ENCODE measurements at regions not wholly inside any gene's neighbourhood (a gene's known extent, or its start where the extent isn't known, plus 50 kb on each side); places are given as distances from the start of the nearest gene placed in this dataset.

DNA sequence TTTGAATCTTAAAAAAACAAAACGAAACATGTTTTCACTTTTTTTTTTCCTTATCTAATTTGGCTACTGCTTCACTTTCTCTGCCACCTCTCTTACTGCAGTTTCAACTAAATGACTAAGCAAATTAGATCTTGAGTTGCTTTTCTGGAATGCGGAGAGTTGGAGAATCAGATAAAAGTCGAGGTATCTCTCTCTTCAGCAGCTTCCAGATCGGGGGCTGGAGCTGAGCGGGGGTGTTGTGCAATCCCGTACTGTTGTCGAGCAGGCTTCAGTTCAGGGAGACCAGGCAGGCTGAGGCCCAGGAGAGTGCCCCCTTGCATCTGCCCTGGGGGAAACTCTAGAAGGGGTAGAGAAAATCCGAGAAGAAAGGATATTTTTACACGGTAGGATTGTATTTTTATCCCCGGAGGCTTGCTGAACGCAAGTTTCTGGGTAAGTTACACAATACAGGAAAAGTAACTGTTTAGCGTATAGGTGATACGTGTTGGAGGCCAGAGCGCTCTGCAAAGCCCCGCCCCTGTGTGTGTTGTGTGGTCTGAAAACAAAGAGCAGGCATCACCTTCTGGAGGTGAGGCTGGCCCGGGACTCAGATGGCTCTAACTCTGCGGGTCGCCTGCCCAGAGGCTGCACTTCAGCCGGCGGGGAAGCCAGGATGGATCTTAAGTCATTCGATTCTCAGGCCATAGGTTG, 116.6 kb downstream of the KLF6 start:
- Histone ChIP-seq H3K27ac (peak overlapping the region in 1 of 12 donors; percentile 79), H3K4me1 (peaks cover 0 to 33% (median 0%) of the 10 kb centered on the region in 12 donors), H3K4me3 (peak overlapping the region in 2 of 12 donors; percentile 4 to 42), H3K27me3 (no peaks in the 10 kb centered on the region), H3K9me3 (no peaks in the 10 kb centered on the region), H3K36me3 (no peaks in the 10 kb centered on the region)
- 66 to 75% (median 74%) methylated on average over 21 of the region's 21 CpGs for WGBS, 4 donors
- TF ChIP-seq POLR2A (IDR thresholded peaks at IDR 0.05): no peak
- TF ChIP-seq, protein P1, sequence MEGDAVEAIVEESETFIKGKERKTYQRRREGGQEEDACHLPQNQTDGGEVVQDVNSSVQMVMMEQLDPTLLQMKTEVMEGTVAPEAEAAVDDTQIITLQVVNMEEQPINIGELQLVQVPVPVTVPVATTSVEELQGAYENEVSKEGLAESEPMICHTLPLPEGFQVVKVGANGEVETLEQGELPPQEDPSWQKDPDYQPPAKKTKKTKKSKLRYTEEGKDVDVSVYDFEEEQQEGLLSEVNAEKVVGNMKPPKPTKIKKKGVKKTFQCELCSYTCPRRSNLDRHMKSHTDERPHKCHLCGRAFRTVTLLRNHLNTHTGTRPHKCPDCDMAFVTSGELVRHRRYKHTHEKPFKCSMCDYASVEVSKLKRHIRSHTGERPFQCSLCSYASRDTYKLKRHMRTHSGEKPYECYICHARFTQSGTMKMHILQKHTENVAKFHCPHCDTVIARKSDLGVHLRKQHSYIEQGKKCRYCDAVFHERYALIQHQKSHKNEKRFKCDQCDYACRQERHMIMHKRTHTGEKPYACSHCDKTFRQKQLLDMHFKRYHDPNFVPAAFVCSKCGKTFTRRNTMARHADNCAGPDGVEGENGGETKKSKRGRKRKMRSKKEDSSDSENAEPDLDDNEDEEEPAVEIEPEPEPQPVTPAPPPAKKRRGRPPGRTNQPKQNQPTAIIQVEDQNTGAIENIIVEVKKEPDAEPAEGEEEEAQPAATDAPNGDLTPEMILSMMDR (IDR thresholded peaks at IDR 0.05): no peak
- ATAC-seq (peak in 3 of 4 donors; percentile 39 to 52 (median 46)), DNase-seq (no peak)
- intact Hi-C loops (cut with DNase I): no loop called here

DNA sequence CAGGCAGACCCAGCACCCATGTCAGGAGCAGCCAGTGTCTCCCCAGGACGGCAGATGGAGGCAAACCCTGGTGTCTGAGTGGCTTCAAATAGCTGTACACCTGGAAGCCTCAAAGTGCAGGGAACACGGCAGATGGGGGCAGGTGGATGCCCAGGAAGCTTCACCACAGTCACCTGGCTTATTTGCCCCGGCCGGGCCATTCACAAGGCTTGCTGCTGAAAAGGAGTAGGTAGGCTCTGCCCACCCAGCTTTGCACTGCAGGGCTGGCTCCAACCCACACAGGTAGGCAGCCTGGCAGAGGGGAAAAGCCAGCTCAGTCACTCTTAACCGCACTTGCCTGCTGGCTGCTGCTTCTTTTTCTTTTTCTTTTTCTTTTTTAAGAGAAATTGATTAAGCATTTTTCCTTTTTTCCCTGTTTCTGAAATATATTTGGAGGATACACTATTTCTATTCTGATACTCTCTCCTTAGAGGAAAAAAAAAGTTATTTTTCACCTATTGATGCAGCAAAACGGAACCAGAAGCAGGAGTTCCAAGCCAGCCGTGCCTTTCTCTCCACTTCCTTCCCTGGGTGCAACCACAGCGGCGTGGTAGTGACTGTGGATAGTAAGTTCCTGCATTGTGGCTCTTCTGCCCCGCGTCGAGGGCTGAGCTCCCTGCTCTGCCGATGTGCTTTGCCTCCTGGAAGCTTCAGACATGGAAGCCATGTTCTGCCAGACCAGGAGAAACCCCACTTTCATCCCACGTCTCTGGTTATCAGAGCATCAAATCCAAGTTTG, 118.3 kb downstream of the KLF6 start:
- Histone ChIP-seq H3K4me3 (no peak overlapping the region), H3K9me3 (no peaks in the 10 kb centered on the region), H3K36me3 (no peaks in the 10 kb centered on the region), H3K27me3 (no peaks in the 10 kb centered on the region), H3K27ac (peak overlapping the region in 1 of 12 donors; percentile 35), H3K4me1 (peaks cover 0 to 33% (median 0%) of the 10 kb centered on the region in 12 donors)
- TF ChIP-seq, protein P1 (IDR thresholded peaks at IDR 0.05): no peak
- no peak for TF ChIP-seq POLR2A (IDR thresholded peaks at IDR 0.05)
- ATAC-seq (peak in 1 of 4 donors; percentile 46), DNase-seq (peak in 2 of 5 donors; percentile 33 to 54)
- WGBS, 4 donors: 76 to 90% (median 81%) methylated on average over 14 of the region's 14 CpGs
- intact Hi-C loops (cut with DNase I): no loop called here

DNA sequence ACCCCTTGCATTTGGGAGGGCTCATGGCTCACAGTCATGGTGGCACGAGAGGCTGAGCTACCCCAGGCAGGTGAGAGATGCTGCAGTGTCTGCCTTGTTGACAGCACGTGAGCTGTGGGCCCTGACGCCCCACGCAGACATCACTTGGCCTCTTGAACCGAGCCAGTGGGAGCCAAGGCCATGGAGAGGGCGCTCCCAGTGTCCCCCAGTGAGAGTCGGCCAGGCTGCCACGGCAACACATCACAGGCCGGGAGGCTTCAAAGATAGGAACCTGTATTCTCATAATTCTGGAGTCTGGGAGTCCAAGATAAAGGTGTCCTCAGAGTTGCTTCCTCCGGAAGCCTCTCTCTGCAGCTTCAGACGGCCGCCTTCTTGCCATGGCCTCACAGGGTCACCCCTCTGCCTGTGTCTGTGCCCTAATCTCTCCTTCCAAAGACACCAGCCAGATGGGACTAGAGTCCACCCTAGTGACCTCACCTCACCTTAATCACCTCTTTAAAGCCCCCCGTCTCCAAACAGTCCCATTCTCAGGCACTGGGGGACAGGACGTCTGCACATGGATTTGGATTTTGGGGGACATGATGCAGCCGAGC, 119.6 kb downstream of the KLF6 start:
- ATAC-seq (no peak), DNase-seq (no peak)
- WGBS, 4 donors: 79 to 91% (median 88%) methylated on average over 12 to 15 of the region's 15 CpGs
- Histone ChIP-seq H3K36me3 (no peaks in the 10 kb centered on the region), H3K27me3 (no peaks in the 10 kb centered on the region), H3K9me3 (peaks cover 0 to 6% (median 0%) of the 10 kb centered on the region in 12 donors), H3K4me3 (no peak overlapping the region), H3K4me1 (peaks cover 0 to 28% (median 0%) of the 10 kb centered on the region in 12 donors), H3K27ac (no peak overlapping the region)
- TF ChIP-seq POLR2A (IDR thresholded peaks at IDR 0.05): no peak
- TF ChIP-seq, protein P1 (IDR thresholded peaks at IDR 0.05): no peak
- intact Hi-C loops (cut with DNase I): no loop called here

DNA sequence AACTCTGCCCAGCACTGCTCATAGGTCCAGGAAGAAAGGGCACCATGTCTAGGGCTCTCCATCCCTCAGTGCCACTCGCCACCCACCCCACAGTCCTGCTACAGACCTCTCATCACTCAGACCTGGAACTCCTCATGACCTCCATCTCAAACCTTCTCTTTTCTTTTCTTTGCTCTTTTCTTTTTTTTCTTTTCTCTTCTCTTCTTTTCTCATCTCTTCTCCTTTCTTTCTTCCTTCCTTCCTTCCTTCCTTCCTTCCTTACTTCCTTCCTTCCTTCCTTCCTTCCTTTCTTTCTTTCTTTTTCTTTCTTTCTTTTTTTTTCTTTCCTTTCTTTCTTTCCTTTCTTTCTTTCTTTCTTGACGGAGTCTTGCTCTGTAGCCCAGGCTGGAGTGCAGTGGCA, 122.2 kb downstream of the KLF6 start:
- no peak overlapping the region for H3K4me3 ChIP-seq
- peaks cover 0 to 6% (median 0%) of the 10 kb centered on the region in 12 donors for H3K9me3 ChIP-seq
- H3K27ac ChIP-seq: no peak overlapping the region
- DNase-seq (no peak), ATAC-seq (no peak)
- no peak for TF ChIP-seq POLR2A (IDR thresholded peaks at IDR 0.05)
- TF ChIP-seq, protein P1 (IDR thresholded peaks at IDR 0.05): no peak
- no peaks in the 10 kb centered on the region for H3K27me3 ChIP-seq
- 91 to 99% (median 97%) methylated on average over 2 of the region's 2 CpGs for WGBS, 4 donors
- peaks cover 0 to 16% (median 0%) of the 10 kb centered on the region in 12 donors for H3K4me1 ChIP-seq
- intact Hi-C loops (cut with DNase I): no loop called here
- no peaks in the 10 kb centered on the region for H3K36me3 ChIP-seq

Data from heart left ventricle (tissue), 16 donors.